GM12864 (cell line): ENCODE measurements at regions not wholly inside any gene's neighbourhood (a gene's known extent, or its start where the extent isn't known, plus 50 kb on each side); places are given as distances from the start of the nearest gene placed in this dataset.

Experiments
- DNase-seq: peaks from one replicate; pipeline ENCODE4 v3.0.0-alpha.2; 2011; ENCODE audit warnings: low read depth
- H3K4me3 ChIP-seq: 2 replicates; pipeline ENCODE4 v1.5.1; 2011; ENCODE audit warnings: mild to moderate bottlenecking, low read depth, low read length, control low read depth
- CTCF ChIP-seq: IDR thresholded peaks from 2 replicates; pipeline ENCODE4 v1.5.1; 2011; ENCODE audit warnings: low read depth, mild to moderate bottlenecking, moderate library complexity, low read length, control low read depth, inconsistent platforms; ENCODE audit errors: missing control alignments

- no peak for TF ChIP-seq CTCF
- no peak overlapping the region for H3K4me3 ChIP-seq
- DNase-seq: no peak
These were observed 200.0 kb upstream of the LDB2 start for GRCh38 chr4:17098401-17098800.

- DNase-seq: no peak
- H3K4me3 ChIP-seq: no peak overlapping the region
- TF ChIP-seq CTCF: no peak
These were observed 198.9 kb upstream of the LDB2 start for GRCh38 chr4:17097362-17097761.

GRCh38 chr4:17096692-17097091 is 198.2 kb upstream of the LDB2 start:
- DNase-seq: no peak
- H3K4me3 ChIP-seq: no peak overlapping the region
- no peak for TF ChIP-seq CTCF

GRCh38 chr4:17095771-17096170 is 197.3 kb upstream of the LDB2 start:
- no peak for DNase-seq
- H3K4me3 ChIP-seq: no peak overlapping the region
- no peak for TF ChIP-seq CTCF

- DNase-seq: no peak
- H3K4me3 ChIP-seq: no peak overlapping the region
- no peak for TF ChIP-seq CTCF
These were observed 196.4 kb upstream of the LDB2 start for GRCh38 chr4:17094876-17095210.

GRCh38 chr4:17094159-17094875 is 195.9 kb upstream of the LDB2 start:
- no peak overlapping the region for H3K4me3 ChIP-seq
- no peak for DNase-seq
- TF ChIP-seq CTCF: no peak

- no peak overlapping the region for H3K4me3 ChIP-seq
- no peak for TF ChIP-seq CTCF
- no peak for DNase-seq
These were observed 195.0 kb upstream of the LDB2 start for GRCh38 chr4:17093481-17093880.
